ENCODE measurements at regions not wholly inside any gene's neighbourhood (a gene's known extent, or its start where the extent isn't known, plus 50 kb on each side); places are given as distances from the start of the nearest gene placed in this dataset.

- Histone ChIP-seq H3K79me2 (ENCODE audit: insufficient read depth, low read length) (no peaks in the 10 kb centered on the region), H3K27me3 (ENCODE audit: insufficient read depth, low read length) (no peaks in the 10 kb centered on the region), H3K27ac (ENCODE audit: low read depth, low read length) (no peak overlapping the region), H2AFZ (ENCODE audit: low read length) (no peak overlapping the region), H3K36me3 (ENCODE audit: insufficient read depth, low read length) (no peaks in the 10 kb centered on the region), H4K20me1 (ENCODE audit: insufficient read depth, low read length) (no peaks in the 10 kb centered on the region), H3K4me2 (ENCODE audit: insufficient read depth, low read length) (no peak overlapping the region), H3K4me1 (ENCODE audit: insufficient read depth, low read length) (no peaks in the 10 kb centered on the region), H3K4me3 (ENCODE audit: insufficient read depth, low read length) (no peak overlapping the region), H3K9me3 (ENCODE audit: low read depth, low read length) (peaks cover 3% of the 10 kb centered on the region)
- no peak for DNase-seq (ENCODE audit: insufficient read length, low spot score, missing footprints)
- TF ChIP-seq CTCF (IDR thresholded peaks at IDR 0.05; ENCODE audit: extremely low read depth, low read depth, low read length): no peak
Observed at GRCh38 chr2:59739166-59739565, 814.3 kb downstream of the BCL11A start.

- no peaks in the 10 kb centered on the region for H3K27me3 ChIP-seq (ENCODE audit: insufficient read depth, low read length)
- H3K4me3 ChIP-seq (ENCODE audit: insufficient read depth, low read length): no peak overlapping the region
- no peak overlapping the region for H2AFZ ChIP-seq (ENCODE audit: low read length)
- DNase-seq (ENCODE audit: insufficient read length, low spot score, missing footprints): no peak
- H3K36me3 ChIP-seq (ENCODE audit: insufficient read depth, low read length): no peaks in the 10 kb centered on the region
- no peaks in the 10 kb centered on the region for H3K4me1 ChIP-seq (ENCODE audit: insufficient read depth, low read length)
- H4K20me1 ChIP-seq (ENCODE audit: insufficient read depth, low read length): no peaks in the 10 kb centered on the region
- no peak for TF ChIP-seq CTCF (IDR thresholded peaks at IDR 0.05; ENCODE audit: extremely low read depth, low read depth, low read length)
- H3K27ac ChIP-seq (ENCODE audit: low read depth, low read length): no peak overlapping the region
- H3K79me2 ChIP-seq (ENCODE audit: insufficient read depth, low read length): no peaks in the 10 kb centered on the region
- H3K4me2 ChIP-seq (ENCODE audit: insufficient read depth, low read length): no peak overlapping the region
- H3K9me3 ChIP-seq (ENCODE audit: low read depth, low read length): peaks cover 5% of the 10 kb centered on the region
Observed at GRCh38 chr2:59737299-59737698, 816.2 kb downstream of the BCL11A start.

GRCh38 chr2:59734743-59735142, 818.7 kb downstream of the BCL11A start:
- no peaks in the 10 kb centered on the region for H3K4me1 ChIP-seq (ENCODE audit: insufficient read depth, low read length)
- no peak for TF ChIP-seq CTCF (IDR thresholded peaks at IDR 0.05; ENCODE audit: extremely low read depth, low read depth, low read length)
- no peaks in the 10 kb centered on the region for H3K79me2 ChIP-seq (ENCODE audit: insufficient read depth, low read length)
- H2AFZ ChIP-seq (ENCODE audit: low read length): no peak overlapping the region
- no peak overlapping the region for H3K4me2 ChIP-seq (ENCODE audit: insufficient read depth, low read length)
- H3K9me3 ChIP-seq (ENCODE audit: low read depth, low read length): peaks cover 5% of the 10 kb centered on the region
- H3K36me3 ChIP-seq (ENCODE audit: insufficient read depth, low read length): no peaks in the 10 kb centered on the region
- H4K20me1 ChIP-seq (ENCODE audit: insufficient read depth, low read length): no peaks in the 10 kb centered on the region
- no peak overlapping the region for H3K4me3 ChIP-seq (ENCODE audit: insufficient read depth, low read length)
- H3K27ac ChIP-seq (ENCODE audit: low read depth, low read length): no peak overlapping the region
- no peak for DNase-seq (ENCODE audit: insufficient read length, low spot score, missing footprints)
- H3K27me3 ChIP-seq (ENCODE audit: insufficient read depth, low read length): no peaks in the 10 kb centered on the region

GRCh38 chr2:59733970-59734369, 819.5 kb downstream of the BCL11A start:
- Histone ChIP-seq H3K4me1 (ENCODE audit: insufficient read depth, low read length) (no peaks in the 10 kb centered on the region), H3K36me3 (ENCODE audit: insufficient read depth, low read length) (no peaks in the 10 kb centered on the region), H2AFZ (ENCODE audit: low read length) (no peak overlapping the region), H4K20me1 (ENCODE audit: insufficient read depth, low read length) (no peaks in the 10 kb centered on the region), H3K79me2 (ENCODE audit: insufficient read depth, low read length) (no peaks in the 10 kb centered on the region), H3K4me3 (ENCODE audit: insufficient read depth, low read length) (no peak overlapping the region), H3K27ac (ENCODE audit: low read depth, low read length) (no peak overlapping the region), H3K9me3 (ENCODE audit: low read depth, low read length) (peaks cover 5% of the 10 kb centered on the region), H3K27me3 (ENCODE audit: insufficient read depth, low read length) (no peaks in the 10 kb centered on the region), H3K4me2 (ENCODE audit: insufficient read depth, low read length) (no peak overlapping the region)
- no peak for DNase-seq (ENCODE audit: insufficient read length, low spot score, missing footprints)
- TF ChIP-seq CTCF (IDR thresholded peaks at IDR 0.05; ENCODE audit: extremely low read depth, low read depth, low read length): no peak

Measured in osteoblast (primary cell).